HepG2 (cell line): ENCODE measurements at regions not wholly inside any gene's neighbourhood (a gene's known extent, or its start where the extent isn't known, plus 50 kb on each side); places are given as distances from the start of the nearest gene placed in this dataset.
"Not testable (repeated sequence)": the region's sequence is repeated elsewhere in the genome, so short reads cannot be mapped to it uniquely, and the experiment has no call there.

Experiments
- ATAC-seq: fragments of 200-7000 bp; cut with Tn5 transposase; 3 replicates; pipeline ENCODE4 v1.9.1; 2020; ENCODE audit warnings: mild to moderate bottlenecking, moderate library complexity
- BruUV-seq: library from RNA; stranded (reverse); fragments of 400-500 nt; replicated peaks from 2 replicates; lab custom pipeline; 2021; lab: Mats Ljungman, UMichigan
- CTCF ChIA-PET: fragments of 300-600 bp; formaldehyde crosslinking; extraction: SDS; loops from one replicate; lab custom pipeline; 2021; ENCODE audit warnings: low total read pairs, inconsistent platforms, low intra/inter-chr PET ratio; lab: Yijun Ruan, JAX
- POLR2A ChIA-PET: fragments of 350-600 bp; sonication (Branson Sonifier 250); formaldehyde crosslinking; loops from one replicate; lab custom pipeline; 2020; ENCODE audit warnings: antibody characterized with exemption, inconsistent platforms; lab: Yijun Ruan, JAX
- DNase-seq: peaks from one replicate; pipeline ENCODE4 v3.0.0-alpha.2; 2015; ENCODE audit warnings: low spot score
- FAIRE-seq: peaks from 3 replicates; lab custom pipeline; 2011; peaks lifted over from hg19 to GRCh38; lab: Jason Lieb, UNC
- H2AFZ ChIP-seq: one replicate; pipeline ENCODE4 v1.6.1; 2011; ENCODE audit warnings: low read length, inconsistent platforms
- H3K27ac ChIP-seq: fragments of 300-600 bp; 3 replicates; pipeline ENCODE4 v1.8.0; 2011; ENCODE audit warnings: mixed run types, mild to moderate bottlenecking, mixed read lengths, low read length, inconsistent platforms; ENCODE audit not compliant: insufficient read depth; ENCODE audit errors: extremely low read length
- H3K27me3 ChIP-seq, 2 experiments: fragments of 200-600 bp in 1 of 2; 2 replicates in 1 of 2; 3 replicates in 1 of 2; pipeline versions ENCODE4 v1.6.0 to v1.8.0; 2011; ENCODE audit warnings: low read length in 2 of 2, mild to moderate bottlenecking in 2 of 2, moderate library complexity in 2 of 2, inconsistent platforms in 1 of 2; ENCODE audit not compliant: insufficient read depth in 2 of 2, control insufficient read depth in 1 of 2
- H3K36me3 ChIP-seq, 2 experiments: fragments of 200-600 bp in 1 of 2; replicated peaks in 1 of 2; 2 replicates in 1 of 2; 3 replicates in 1 of 2; pipeline versions ENCODE4 v1.5.1 to v1.8.0; 2011; ENCODE audit warnings: low read length in 2 of 2, inconsistent platforms in 1 of 2; ENCODE audit not compliant: insufficient read depth in 2 of 2, control insufficient read depth in 1 of 2
- H3K4me1 ChIP-seq: 2 replicates; pipeline ENCODE4 v1.5.1; 2012; ENCODE audit warnings: low read length, inconsistent platforms; ENCODE audit not compliant: insufficient read depth
- H3K4me2 ChIP-seq: 2 replicates; pipeline ENCODE4 v1.6.0; 2011; ENCODE audit warnings: low read depth, low read length, inconsistent platforms
- H3K4me3 ChIP-seq, 3 experiments: fragments of 200-600 bp in 1 of 3; sonication (generic), shearing (Covaris generic) in 1 of 3; replicated peaks in 1 of 3; 2 replicates each; pipeline ENCODE4 v1.5.1; 2011 to 2016; ENCODE audit warnings: low read length in 3 of 3, inconsistent platforms in 2 of 3, low read depth in 2 of 3, mild to moderate bottlenecking in 2 of 3, control low read depth in 1 of 3, mixed read lengths in 1 of 3; ENCODE audit not compliant: insufficient read depth in 1 of 3
- H3K79me2 ChIP-seq: one replicate; pipeline ENCODE4 v1.6.1; 2011; ENCODE audit warnings: low read length, inconsistent platforms; ENCODE audit not compliant: insufficient read depth
- H3K9ac ChIP-seq: 2 replicates; pipeline ENCODE4 v1.6.0; 2011; ENCODE audit warnings: mild to moderate bottlenecking, low read depth, low read length, inconsistent platforms; ENCODE audit not compliant: insufficient read depth
- H3K9me3 ChIP-seq: 2 replicates; pipeline ENCODE4 v1.5.1; 2012; ENCODE audit warnings: mild to moderate bottlenecking, low read length
- H4K20me1 ChIP-seq: 2 replicates; pipeline ENCODE4 v1.6.0; 2011; ENCODE audit warnings: inconsistent platforms, mild to moderate bottlenecking, low read length, moderate library complexity; ENCODE audit not compliant: insufficient read depth
- ARID5B ChIP-seq: IDR thresholded peaks from 2 replicates; pipeline ENCODE4 v1.4.0; 2020; ENCODE audit warnings: mild to moderate bottlenecking, missing genetic modification reagents
- HDAC1 ChIP-seq: sonication (generic); formaldehyde crosslinking; IDR thresholded peaks from 2 replicates; pipeline ENCODE4 v1.5.1; 2020; ENCODE audit warnings: mild to moderate bottlenecking, missing genetic modification reagents
- SIN3A ChIP-seq: IDR thresholded peaks from 2 replicates; pipeline ENCODE4 v1.6.1; 2011; ENCODE audit warnings: low read depth, mild to moderate bottlenecking, control low read depth, low read length, borderline replicate concordance
- TBX3 ChIP-seq: fragments of 450-650 bp; IDR thresholded peaks from 2 replicates; pipeline ENCODE4 v1.6.1; 2017; ENCODE audit warnings: antibody characterized with exemption, mild to moderate bottlenecking, inconsistent platforms, borderline replicate concordance
- TCF7 ChIP-seq: sonication (generic); IDR thresholded peaks from 2 replicates; pipeline ENCODE4 v1.6.1; 2016; ENCODE audit warnings: antibody characterized with exemption, low read depth
- ZNF614 ChIP-seq: IDR thresholded peaks from 2 replicates; pipeline ENCODE4 v1.6.1; 2018; ENCODE audit warnings: missing biosample characterization, missing genetic modification reagents, inconsistent platforms, borderline replicate concordance
- ZZZ3 ChIP-seq: sonication (generic); formaldehyde crosslinking; IDR thresholded peaks from 2 replicates; pipeline ENCODE4 v1.4.0; 2020; ENCODE audit warnings: missing genetic modification reagents, mild to moderate bottlenecking, borderline replicate concordance
- WGBS: methylation state at CpG from one replicate; pipeline ENCODE4 v1.1.6; 2017; ENCODE audit warnings: low lambda C conversion rate; 5-methylcytosine and 5-hydroxymethylcytosine counted together
- in situ Hi-C: cut with HindIII; loops from 2 replicates; pipeline ENCODE4 v1.10.0; 2017; ENCODE audit warnings: low pct_unique_long_range_greater_than_20kb; ENCODE audit not compliant: extremely low pct_ligation_motif_present
- intact Hi-C: fragments of 100-400 bp; cut with micrococcal nuclease; formaldehyde crosslinking; loops from one replicate; pipeline ENCODE4 v1.10.0; 2022; ENCODE audit not compliant: unreplicated experiment

- ATAC-seq, FAIRE-seq, CTCF ChIA-PET, H3K4me3 ChIP-seq, H3K9ac ChIP-seq, H3K9me3 ChIP-seq, in situ Hi-C loops, BruUV-seq, H3K27me3 ChIP-seq, DNase-seq, POLR2A ChIA-PET, H2AFZ ChIP-seq, H3K27ac ChIP-seq, H4K20me1 ChIP-seq, H3K4me2 ChIP-seq, H3K4me1 ChIP-seq, intact Hi-C loops, H3K36me3 ChIP-seq, H3K79me2 ChIP-seq: not testable (repeated sequence)
- WGBS, result 31% methylated on average over 1 of the region's 3 CpGs
Measured at GRCh38 chr11:97102180-97102579, 712.4 kb downstream of the JRKL start.

- no peak overlapping the region for H3K4me2 ChIP-seq
- H2AFZ ChIP-seq, result no peak overlapping the region
- intact Hi-C loops, result no loop called here
- FAIRE-seq (no peak), ATAC-seq (no peak), DNase-seq (no peak)
- H3K4me3 ChIP-seq, result no peak overlapping the region
- no peaks in the 10 kb centered on the region for H3K27me3 ChIP-seq
- H3K27ac ChIP-seq, result no peak overlapping the region
- in situ Hi-C loops, result no loop called here
- no peaks in the 10 kb centered on the region for H3K36me3 ChIP-seq
- no peaks in the 10 kb centered on the region for H3K4me1 ChIP-seq
- H3K9me3 ChIP-seq, result no peaks in the 10 kb centered on the region
- BruUV-seq, result no TSS peak
- POLR2A ChIA-PET, result no interaction called here
- TF ChIP-seq ZZZ3 (CRISPR knock-in tag) (no peak), TBX3 (no peak)
- no peaks in the 10 kb centered on the region for H3K79me2 ChIP-seq
- CTCF ChIA-PET, result no interaction called here
- no peaks in the 10 kb centered on the region for H4K20me1 ChIP-seq
- no peak overlapping the region for H3K9ac ChIP-seq
Measured at GRCh38 chr11:97107604-97108003, 717.8 kb downstream of the JRKL start.

GRCh38 chr11:97109078-97109477 is 719.3 kb downstream of the JRKL start:
- no peak for ATAC-seq
- Histone ChIP-seq H3K27ac (no peak overlapping the region), H3K4me2 (no peak overlapping the region), H3K79me2 (no peaks in the 10 kb centered on the region), H2AFZ (no peak overlapping the region), H4K20me1 (no peaks in the 10 kb centered on the region), H3K9ac (no peak overlapping the region), H3K4me1 (no peaks in the 10 kb centered on the region), H3K27me3 (no peaks in the 10 kb centered on the region), H3K4me3 (no peak overlapping the region), H3K36me3 (no peaks in the 10 kb centered on the region), H3K9me3 (no peaks in the 10 kb centered on the region)
- in situ Hi-C loops (no loop called here), intact Hi-C loops (no loop called here)
- TF ChIP-seq TCF7, result no peak
- TF ChIP-seq SIN3A, result no peak
- TF ChIP-seq HDAC1 (CRISPR knock-in tag), result no peak
- no peak for TF ChIP-seq ARID5B (CRISPR knock-in tag)
- TF ChIP-seq ZNF614 (CRISPR knock-in tag), result no peak
- ChIA-PET POLR2A (no interaction called here), CTCF (no interaction called here)
- no peak for FAIRE-seq
- no peak for DNase-seq
- WGBS, result 0% methylated on average over 1 of the region's 1 CpG
- no TSS peak for BruUV-seq
